ENCODE measurements at regions not wholly inside any gene's neighbourhood (a gene's known extent, or its start where the extent isn't known, plus 50 kb on each side); places are given as distances from the start of the nearest gene placed in this dataset.
"Not testable (repeated sequence)": the region's sequence is repeated elsewhere in the genome, so short reads cannot be mapped to it uniquely, and the experiment has no call there.

DNA sequence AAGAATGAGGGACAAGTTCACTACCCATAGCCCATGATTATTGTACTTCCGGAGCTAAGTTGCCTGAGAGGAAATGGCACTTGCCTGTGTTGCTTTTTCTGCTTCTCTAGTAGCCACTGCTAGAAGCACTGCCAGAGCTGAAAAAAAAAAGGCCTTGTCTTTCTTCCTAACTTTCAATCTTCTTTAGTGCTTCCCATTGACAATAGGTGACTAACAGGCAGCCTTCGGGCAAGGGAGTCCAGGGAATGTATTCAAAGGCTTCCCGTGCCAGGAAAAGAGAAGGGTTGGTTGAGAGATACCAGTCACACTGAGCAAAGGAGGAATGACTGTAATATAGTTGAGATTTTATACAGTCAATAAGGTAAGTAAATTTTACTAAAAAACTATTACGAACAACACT is 242.0 kb downstream of the CALCRL start:
- DNase-seq (ENCODE audit: low read depth) = no peak

- DNase-seq (ENCODE audit: low read depth) = no peak
Observed at GRCh38 chr2:187198136-187198535, 249.9 kb downstream of the CALCRL start.

- no peak for DNase-seq (ENCODE audit: low read depth)
Observed at GRCh38 chr2:187194049-187194448, 254.0 kb downstream of the CALCRL start.

- DNase-seq (ENCODE audit: low read depth) = no peak
Observed at GRCh38 chr2:187188783-187189631, 259.0 kb downstream of the CALCRL start.

DNA sequence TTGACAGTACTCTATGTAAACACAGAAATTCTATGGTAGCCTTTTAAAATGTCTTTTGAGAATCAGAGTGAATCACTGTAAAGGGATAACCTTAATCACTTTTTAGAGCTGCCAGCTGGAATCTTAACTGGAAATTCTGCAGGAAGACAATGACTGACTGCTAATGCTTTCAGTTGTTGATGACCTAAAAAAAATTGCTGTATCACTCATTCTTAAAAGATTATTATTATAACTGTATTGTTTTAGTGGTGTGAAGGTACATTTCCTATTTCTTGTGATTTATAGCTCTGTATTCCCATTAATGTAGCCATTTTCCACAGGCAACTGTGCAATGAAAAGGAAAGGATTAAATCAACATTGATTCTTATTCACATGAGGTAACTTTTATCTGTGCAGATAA is 260.5 kb downstream of the CALCRL start:
- DNase-seq (ENCODE audit: low read depth) = no peak

GRCh38 chr2:187180529-187180928 is 267.5 kb downstream of the CALCRL start:
- no peak for DNase-seq (ENCODE audit: low read depth)

DNA sequence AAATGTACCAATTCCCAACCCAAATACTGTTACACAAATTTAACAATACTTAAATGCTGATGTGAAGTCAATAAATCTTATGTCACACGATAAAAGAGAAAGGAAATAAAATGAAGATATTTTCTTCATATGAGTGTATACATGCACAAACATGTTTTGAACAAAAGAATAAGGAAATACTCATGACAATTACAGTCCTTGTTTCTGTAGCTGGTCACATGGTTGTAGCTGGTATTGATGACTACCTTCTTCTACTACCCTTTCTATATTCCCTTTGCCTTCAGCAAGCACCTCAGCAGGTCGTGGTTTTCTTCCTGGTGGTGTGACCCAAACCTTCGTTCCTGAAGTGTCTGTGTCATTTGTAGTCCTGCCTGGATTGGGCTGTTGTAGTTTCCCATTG is 269.2 kb downstream of the CALCRL start:
- DNase-seq (ENCODE audit: low read depth) = not testable (repeated sequence)

DNA sequence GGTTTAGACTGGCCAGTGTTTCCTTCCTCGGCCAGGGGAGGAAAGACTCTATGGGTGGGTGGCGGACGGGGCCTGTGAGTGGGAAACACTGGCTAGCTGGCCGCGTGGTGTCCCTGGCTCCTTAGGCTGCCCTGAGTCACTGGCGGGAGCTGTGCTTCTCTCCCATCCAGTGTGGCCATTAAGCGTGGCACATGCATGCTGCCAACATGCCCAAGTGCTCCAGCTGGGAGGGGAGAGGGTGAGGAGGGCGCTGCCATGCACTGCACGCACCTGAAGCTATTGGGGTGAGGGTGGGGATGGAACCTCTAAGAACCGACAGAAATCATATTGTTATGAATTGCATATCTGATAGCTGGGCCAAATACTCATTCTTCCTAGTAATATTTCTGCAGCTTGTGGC is 270.8 kb downstream of the CALCRL start:
- no peak for DNase-seq (ENCODE audit: low read depth)

- no peak for DNase-seq (ENCODE audit: low read depth)
Observed at GRCh38 chr2:187174582-187174981, 273.5 kb downstream of the CALCRL start.

DNA sequence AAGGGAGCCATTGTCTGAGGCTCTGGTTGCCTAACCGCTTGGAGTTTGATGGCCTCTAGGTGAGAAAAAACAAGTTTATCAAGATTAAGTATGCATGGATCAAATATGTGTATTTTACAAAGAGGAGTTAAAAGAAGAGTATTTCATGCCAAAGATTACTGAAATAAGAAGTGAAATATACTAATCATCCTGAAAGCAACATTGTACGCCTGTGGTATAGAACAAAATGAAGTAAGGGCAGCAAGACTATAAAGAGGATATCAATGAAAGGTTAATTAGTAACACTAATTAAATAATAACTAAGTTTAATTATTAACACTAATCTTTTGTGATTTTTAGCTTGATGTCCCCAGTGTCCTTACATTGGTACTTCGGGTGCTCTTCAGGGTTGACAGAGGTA is 276.7 kb downstream of the CALCRL start:
- DNase-seq (ENCODE audit: low read depth) = no peak

- DNase-seq (ENCODE audit: low read depth) = no peak
Observed at GRCh38 chr2:187169864-187170263, 278.2 kb downstream of the CALCRL start.

- DNase-seq (ENCODE audit: low read depth) = no peak
Observed at GRCh38 chr2:187168720-187169713, 279.0 kb downstream of the CALCRL start.

DNA sequence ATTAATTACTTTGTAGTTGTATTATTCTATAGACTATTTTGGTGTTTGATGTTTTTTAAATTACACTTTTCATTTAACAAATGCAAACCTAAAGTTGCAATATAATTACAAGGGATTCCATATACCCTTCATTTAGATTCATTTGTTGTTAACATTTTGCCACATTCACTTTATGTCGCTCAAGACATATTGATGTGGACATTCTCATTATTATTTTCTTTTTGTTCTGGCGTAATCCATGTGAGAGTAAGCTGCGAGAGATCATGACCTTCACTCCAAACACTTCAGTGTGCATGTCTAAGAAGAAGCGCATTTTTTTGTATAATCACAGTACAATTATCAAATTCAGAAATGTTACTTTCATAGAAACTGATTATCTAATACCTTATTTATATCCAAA is 280.6 kb downstream of the CALCRL start:
- no peak for DNase-seq (ENCODE audit: low read depth)

DNA sequence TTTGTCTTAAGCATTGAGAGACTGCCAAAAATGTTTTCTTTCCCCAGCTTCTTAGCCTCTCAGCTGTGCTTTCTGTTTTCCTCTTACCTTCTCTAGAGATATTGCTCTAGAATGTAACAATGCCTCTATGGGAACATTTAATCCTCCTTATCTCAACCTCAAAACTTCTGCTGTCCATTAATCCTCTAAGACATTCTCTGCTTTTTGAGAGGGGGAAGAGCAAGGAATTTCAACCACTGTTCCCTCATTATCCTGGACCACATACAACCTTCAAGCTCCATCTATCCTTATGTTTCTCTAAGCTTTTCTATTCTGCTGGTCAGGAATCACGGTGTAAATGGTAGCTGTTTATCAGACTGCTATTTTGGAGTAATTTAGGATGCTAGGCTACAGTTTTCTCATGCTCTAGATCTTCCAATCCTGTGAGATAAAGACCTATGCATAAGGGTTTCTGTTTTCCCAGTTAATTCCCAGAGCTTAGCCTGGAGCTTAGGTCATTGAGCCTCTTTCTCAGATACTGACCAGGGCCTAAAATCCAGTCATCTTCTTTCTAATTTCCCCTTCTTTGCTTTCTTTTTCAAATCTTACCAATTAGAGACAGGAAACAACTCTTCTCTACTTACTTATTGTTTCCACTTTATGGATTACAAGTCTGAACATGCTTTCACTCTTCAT is 282.0 kb downstream of the CALCRL start:
- DNase-seq (ENCODE audit: low read depth) = no peak

GRCh38 chr2:187158452-187158851 is 289.6 kb downstream of the CALCRL start:
- DNase-seq (ENCODE audit: low read depth) = no peak

GRCh38 chr2:187157046-187157445 is 291.0 kb downstream of the CALCRL start:
- no peak for DNase-seq (ENCODE audit: low read depth)

DNA sequence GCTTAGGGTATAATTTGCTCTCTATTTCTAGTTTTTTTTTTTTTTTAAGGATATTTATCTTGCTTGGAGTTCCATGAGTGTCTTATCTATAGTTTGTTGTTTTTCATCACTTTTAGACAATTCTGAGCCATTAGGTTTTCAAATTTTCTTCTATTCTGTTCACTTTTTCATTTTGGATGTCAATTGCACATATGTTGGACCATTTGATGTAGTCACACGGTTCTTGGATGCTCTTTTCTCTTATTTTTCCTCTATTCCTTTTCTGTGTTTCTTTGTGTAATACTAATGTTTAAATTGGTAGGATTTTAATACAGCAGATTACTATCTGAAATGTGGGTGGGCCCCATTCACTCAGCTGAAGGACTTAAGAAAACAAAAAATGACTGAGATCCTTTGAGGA is 292.6 kb downstream of the CALCRL start:
- DNase-seq (ENCODE audit: low read depth) = no peak

- no peak for DNase-seq (ENCODE audit: low read depth)
Observed at GRCh38 chr2:187150670-187151069, 297.4 kb downstream of the CALCRL start.

GRCh38 chr2:187148059-187148714 is 299.2 kb upstream of the ZSWIM2 start:
- no peak for DNase-seq (ENCODE audit: low read depth)

DNA sequence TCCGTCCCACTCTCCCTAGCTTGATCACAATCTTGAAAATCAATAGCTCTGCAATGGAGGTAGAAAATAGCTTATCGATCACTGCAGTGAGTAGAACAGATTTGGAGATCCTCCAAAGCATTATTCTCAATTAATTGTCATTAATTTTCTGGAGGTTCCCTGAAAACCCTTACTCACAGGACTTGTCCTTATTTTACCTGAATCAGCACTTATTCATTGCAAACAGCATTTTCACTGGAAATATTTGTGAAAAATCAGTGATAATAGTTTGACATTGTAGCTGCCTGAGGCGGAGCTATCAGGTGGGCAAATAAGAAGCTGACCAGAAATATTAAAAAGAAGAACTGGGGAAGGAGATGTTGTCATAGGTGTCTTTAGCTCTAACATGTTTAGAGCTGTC is 294.6 kb upstream of the ZSWIM2 start:
- DNase-seq (ENCODE audit: low read depth) = no peak

DNA sequence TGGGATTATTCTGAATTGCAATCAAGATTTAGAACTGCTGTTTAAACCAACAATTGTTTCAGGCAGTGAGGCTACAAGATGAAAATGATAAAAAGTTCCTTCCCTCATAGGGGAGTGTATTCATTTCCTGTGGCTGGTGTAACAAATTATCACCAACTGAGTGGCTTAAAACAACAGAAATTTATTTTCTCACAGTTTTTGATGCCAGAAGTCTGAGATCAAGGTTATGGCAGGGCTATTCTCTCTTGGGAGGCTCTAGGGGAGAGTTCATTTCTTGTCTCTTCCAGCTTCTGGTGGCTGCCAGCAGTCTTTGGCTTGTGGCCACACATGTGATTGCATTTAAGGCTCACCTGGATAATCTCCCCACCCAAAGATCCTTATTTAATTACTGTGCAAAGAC is 290.5 kb upstream of the ZSWIM2 start:
- DNase-seq (ENCODE audit: low read depth) = no peak

GRCh38 chr2:187138265-187138664 is 289.3 kb upstream of the ZSWIM2 start:
- peak; percentile 5 for DNase-seq (ENCODE audit: low read depth)

Measured in RPMI7951 (cell line).